ENCODE measurements at regions not wholly inside any gene's neighbourhood (a gene's known extent, or its start where the extent isn't known, plus 50 kb on each side); places are given as distances from the start of the nearest gene placed in this dataset.

DNA sequence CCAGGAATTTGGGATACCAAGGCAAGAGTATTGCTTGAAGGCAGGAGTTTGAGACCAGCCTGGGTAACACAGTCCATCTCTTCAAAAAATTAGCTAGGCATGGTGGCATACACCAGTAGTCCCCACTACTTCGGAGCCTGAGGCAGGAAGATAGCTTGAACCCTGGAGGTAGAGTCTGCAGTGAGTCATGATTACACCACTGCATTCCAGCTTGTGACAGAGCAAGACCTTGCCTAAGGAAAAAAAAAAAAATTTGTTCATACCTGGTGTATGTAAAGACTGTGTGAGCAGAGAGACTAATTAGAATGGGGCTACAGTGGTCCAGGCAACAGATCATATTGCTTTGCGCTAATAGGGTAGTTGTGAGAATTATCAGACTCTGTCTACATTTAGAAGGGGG is 778.3 kb upstream of the PCDH20 start:
- TF ChIP-seq, protein P1, sequence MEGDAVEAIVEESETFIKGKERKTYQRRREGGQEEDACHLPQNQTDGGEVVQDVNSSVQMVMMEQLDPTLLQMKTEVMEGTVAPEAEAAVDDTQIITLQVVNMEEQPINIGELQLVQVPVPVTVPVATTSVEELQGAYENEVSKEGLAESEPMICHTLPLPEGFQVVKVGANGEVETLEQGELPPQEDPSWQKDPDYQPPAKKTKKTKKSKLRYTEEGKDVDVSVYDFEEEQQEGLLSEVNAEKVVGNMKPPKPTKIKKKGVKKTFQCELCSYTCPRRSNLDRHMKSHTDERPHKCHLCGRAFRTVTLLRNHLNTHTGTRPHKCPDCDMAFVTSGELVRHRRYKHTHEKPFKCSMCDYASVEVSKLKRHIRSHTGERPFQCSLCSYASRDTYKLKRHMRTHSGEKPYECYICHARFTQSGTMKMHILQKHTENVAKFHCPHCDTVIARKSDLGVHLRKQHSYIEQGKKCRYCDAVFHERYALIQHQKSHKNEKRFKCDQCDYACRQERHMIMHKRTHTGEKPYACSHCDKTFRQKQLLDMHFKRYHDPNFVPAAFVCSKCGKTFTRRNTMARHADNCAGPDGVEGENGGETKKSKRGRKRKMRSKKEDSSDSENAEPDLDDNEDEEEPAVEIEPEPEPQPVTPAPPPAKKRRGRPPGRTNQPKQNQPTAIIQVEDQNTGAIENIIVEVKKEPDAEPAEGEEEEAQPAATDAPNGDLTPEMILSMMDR (conservative IDR thresholded peaks at IDR 0.05; ENCODE audit: low read length), result no peak
- TF ChIP-seq EZH2phosphoT487 (IDR thresholded peaks at IDR 0.05; ENCODE audit: borderline replicate concordance), result no peak

Measured in Loucy (cell line).